Calu3 (cell line): ENCODE measurements at regions not wholly inside any gene's neighbourhood (a gene's known extent, or its start where the extent isn't known, plus 50 kb on each side); places are given as distances from the start of the nearest gene placed in this dataset.

Source experiments
- BruUV-seq: library from RNA; stranded (reverse); fragments of 400-500 nt; replicated peaks from 2 replicates; lab custom pipeline; 2021; lab: Mats Ljungman, UMichigan
- CTCF ChIA-PET: fragments of 300-600 bp; sonication (Branson Sonifier 250); formaldehyde crosslinking; loops from one replicate; lab custom pipeline; 2022; ENCODE audit warnings: antibody characterized with exemption; lab: Charles Lee
- DNase-seq: peaks from one replicate; pipeline ENCODE4 v3.0.0; 2022
- H3K27ac Mint-ChIP-seq: one replicate; pipeline ENCODE4 v1.8.0; 2022; ENCODE audit warnings: mixed read lengths; ENCODE audit not compliant: unreplicated experiment
- H3K27me3 Mint-ChIP-seq: one replicate; pipeline ENCODE4 v1.8.0; 2022; ENCODE audit warnings: mixed read lengths; ENCODE audit not compliant: unreplicated experiment
- H3K36me3 Mint-ChIP-seq: one replicate; pipeline ENCODE4 v1.8.0; 2022; ENCODE audit warnings: mild to moderate bottlenecking, moderate library complexity, mixed read lengths; ENCODE audit not compliant: insufficient read depth, unreplicated experiment
- H3K4me1 Mint-ChIP-seq: one replicate; pipeline ENCODE4 v1.8.0; 2022; ENCODE audit warnings: mild to moderate bottlenecking, low read depth, mixed read lengths; ENCODE audit not compliant: unreplicated experiment
- H3K4me3 Mint-ChIP-seq: one replicate; pipeline ENCODE4 v1.8.0; 2022; ENCODE audit warnings: mild to moderate bottlenecking, low read depth, moderate library complexity, mixed read lengths; ENCODE audit not compliant: unreplicated experiment
- H3K9me3 Mint-ChIP-seq: one replicate; pipeline ENCODE4 v1.8.0; 2022; ENCODE audit warnings: low read depth, mixed read lengths; ENCODE audit not compliant: unreplicated experiment
- CTCF ChIP-seq: fragments of 200-600 bp; IDR thresholded peaks from one replicate; pipeline ENCODE4 v1.8.0; 2022; ENCODE audit warnings: antibody characterized with exemption; ENCODE audit not compliant: unreplicated experiment
- intact Hi-C: fragments of 100-400 bp; cut with micrococcal nuclease; formaldehyde crosslinking; loops from one replicate; pipeline ENCODE4 v1.10.0; 2022; ENCODE audit not compliant: unreplicated experiment

GRCh38 chr14:89576960-89577359 lies 159.9 kb upstream of the FOXN3 start:
- no peak for TF ChIP-seq CTCF
- Mint-ChIP-seq H3K27me3 (peaks cover 16% of the 10 kb centered on the region), H3K4me3 (no peak overlapping the region), H3K36me3 (no peaks in the 10 kb centered on the region), H3K27ac (no peak overlapping the region), H3K4me1 (no peaks in the 10 kb centered on the region), H3K9me3 (no peaks in the 10 kb centered on the region)
- intact Hi-C loops: no loop called here
- BruUV-seq: no TSS peak
- CTCF ChIA-PET: no interaction called here
- no peak for DNase-seq

GRCh38 chr14:89576145-89576927 lies 159.3 kb upstream of the FOXN3 start:
- CTCF ChIA-PET: no interaction called here
- no peak for DNase-seq
- no peaks in the 10 kb centered on the region for H3K9me3 Mint-ChIP-seq
- no peaks in the 10 kb centered on the region for H3K36me3 Mint-ChIP-seq
- H3K4me1 Mint-ChIP-seq: no peaks in the 10 kb centered on the region
- intact Hi-C loops: no loop called here
- H3K4me3 Mint-ChIP-seq: no peak overlapping the region
- H3K27me3 Mint-ChIP-seq: peaks cover 16% of the 10 kb centered on the region
- H3K27ac Mint-ChIP-seq: no peak overlapping the region
- no peak for TF ChIP-seq CTCF
- BruUV-seq: no TSS peak

GRCh38 chr14:89575386-89576061 lies 158.5 kb upstream of the FOXN3 start:
- intact Hi-C loops: no loop called here
- no TSS peak for BruUV-seq

GRCh38 chr14:89574420-89574819 lies 157.4 kb upstream of the FOXN3 start:
- BruUV-seq: no TSS peak
- Mint-ChIP-seq H3K27ac (no peak overlapping the region), H3K4me1 (no peaks in the 10 kb centered on the region), H3K9me3 (no peaks in the 10 kb centered on the region), H3K4me3 (no peak overlapping the region), H3K27me3 (peaks cover 16% of the 10 kb centered on the region), H3K36me3 (no peaks in the 10 kb centered on the region)
- intact Hi-C loops: no loop called here
- CTCF ChIA-PET: no interaction called here
- no peak for TF ChIP-seq CTCF
- no peak for DNase-seq

More at GRCh38 chr14:89575386-89576061, 158.5 kb upstream of the FOXN3 start:
- no peak overlapping the region for H3K4me3 Mint-ChIP-seq
- H3K4me1 Mint-ChIP-seq: no peaks in the 10 kb centered on the region
- peaks cover 16% of the 10 kb centered on the region for H3K27me3 Mint-ChIP-seq
- no peaks in the 10 kb centered on the region for H3K9me3 Mint-ChIP-seq
- no peak for DNase-seq
- TF ChIP-seq CTCF: no peak
- H3K36me3 Mint-ChIP-seq: no peaks in the 10 kb centered on the region
- H3K27ac Mint-ChIP-seq: no peak overlapping the region
- CTCF ChIA-PET: no interaction called here
